GM19467 (cell line): ENCODE measurements at regions not wholly inside any gene's neighbourhood (a gene's known extent, or its start where the extent isn't known, plus 50 kb on each side); places are given as distances from the start of the nearest gene placed in this dataset.

Source experiments
- ATAC-seq: cut with Tn5 transposase; IDR thresholded peaks from one replicate; pipeline ENCODE4 v1.9.1; 2021; ENCODE audit warnings: mild to moderate bottlenecking, moderate library complexity; ENCODE audit not compliant: unreplicated experiment

GRCh38 chr12:67794161-67794560 is 145.6 kb downstream of the DYRK2 start:
- no peak for ATAC-seq

GRCh38 chr12:67795236-67795635 is 146.7 kb downstream of the DYRK2 start:
- no peak for ATAC-seq

- ATAC-seq: no peak
These were observed 148.7 kb downstream of the DYRK2 start for GRCh38 chr12:67797185-67797741.

- no peak for ATAC-seq
These were observed 149.2 kb downstream of the DYRK2 start for GRCh38 chr12:67797753-67798152.

- no peak for ATAC-seq
These were observed 150.2 kb downstream of the DYRK2 start for GRCh38 chr12:67798768-67799167.

GRCh38 chr12:67802731-67803130 is 154.2 kb downstream of the DYRK2 start:
- no peak for ATAC-seq

GRCh38 chr12:67803278-67803993 is 154.9 kb downstream of the DYRK2 start:
- ATAC-seq: no peak

GRCh38 chr12:67804168-67804567 is 155.6 kb downstream of the DYRK2 start:
- no peak for ATAC-seq

- ATAC-seq: no peak
These were observed 159.3 kb downstream of the DYRK2 start for GRCh38 chr12:67807814-67808213.

- ATAC-seq: no peak
These were observed 161.6 kb downstream of the DYRK2 start for GRCh38 chr12:67810166-67810565.

- no peak for ATAC-seq
These were observed 163.2 kb downstream of the DYRK2 start for GRCh38 chr12:67811437-67812361.

- ATAC-seq: no peak
These were observed 164.9 kb downstream of the DYRK2 start for GRCh38 chr12:67813456-67813904.

GRCh38 chr12:67816269-67816668 is 167.7 kb downstream of the DYRK2 start:
- no peak for ATAC-seq

GRCh38 chr12:67818459-67818903 is 169.9 kb downstream of the DYRK2 start:
- ATAC-seq: no peak

- ATAC-seq: no peak
These were observed 169.3 kb upstream of the IFNG-AS1 start for GRCh38 chr12:67819902-67820301.

- no peak for ATAC-seq
These were observed 168.6 kb upstream of the IFNG-AS1 start for GRCh38 chr12:67820694-67821093.

- no peak for ATAC-seq
These were observed 166.4 kb upstream of the IFNG-AS1 start for GRCh38 chr12:67822826-67823225.

- ATAC-seq: no peak
These were observed 163.1 kb upstream of the IFNG-AS1 start for GRCh38 chr12:67826148-67826547.

GRCh38 chr12:67826946-67827720 is 162.1 kb upstream of the IFNG-AS1 start:
- ATAC-seq: no peak

GRCh38 chr12:67827820-67828383 is 161.3 kb upstream of the IFNG-AS1 start:
- ATAC-seq: no peak
